ENCODE measurements at regions not wholly inside any gene's neighbourhood (a gene's known extent, or its start where the extent isn't known, plus 50 kb on each side); places are given as distances from the start of the nearest gene placed in this dataset.

DNA sequence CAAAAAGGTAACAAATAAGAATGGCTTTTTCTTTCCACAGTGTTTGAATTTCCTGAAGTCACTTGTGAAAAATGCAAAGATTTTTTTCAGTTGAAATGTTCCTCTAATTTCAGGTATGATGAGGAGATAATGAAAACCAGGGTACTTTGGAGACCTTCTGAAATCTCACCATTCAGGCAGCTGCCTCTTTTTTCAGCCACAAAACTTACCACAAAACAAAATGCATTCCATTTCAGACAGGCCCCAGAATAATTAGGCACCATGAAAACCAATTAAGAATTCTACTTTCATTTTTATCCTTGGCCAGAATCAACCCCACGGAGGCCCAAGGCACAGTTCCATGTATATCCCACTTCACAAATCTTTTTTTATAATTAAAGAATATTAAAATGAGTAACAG, 880.3 kb upstream of the ACVR2A start:
- no peak for FAIRE-seq
- TF ChIP-seq, protein P1, sequence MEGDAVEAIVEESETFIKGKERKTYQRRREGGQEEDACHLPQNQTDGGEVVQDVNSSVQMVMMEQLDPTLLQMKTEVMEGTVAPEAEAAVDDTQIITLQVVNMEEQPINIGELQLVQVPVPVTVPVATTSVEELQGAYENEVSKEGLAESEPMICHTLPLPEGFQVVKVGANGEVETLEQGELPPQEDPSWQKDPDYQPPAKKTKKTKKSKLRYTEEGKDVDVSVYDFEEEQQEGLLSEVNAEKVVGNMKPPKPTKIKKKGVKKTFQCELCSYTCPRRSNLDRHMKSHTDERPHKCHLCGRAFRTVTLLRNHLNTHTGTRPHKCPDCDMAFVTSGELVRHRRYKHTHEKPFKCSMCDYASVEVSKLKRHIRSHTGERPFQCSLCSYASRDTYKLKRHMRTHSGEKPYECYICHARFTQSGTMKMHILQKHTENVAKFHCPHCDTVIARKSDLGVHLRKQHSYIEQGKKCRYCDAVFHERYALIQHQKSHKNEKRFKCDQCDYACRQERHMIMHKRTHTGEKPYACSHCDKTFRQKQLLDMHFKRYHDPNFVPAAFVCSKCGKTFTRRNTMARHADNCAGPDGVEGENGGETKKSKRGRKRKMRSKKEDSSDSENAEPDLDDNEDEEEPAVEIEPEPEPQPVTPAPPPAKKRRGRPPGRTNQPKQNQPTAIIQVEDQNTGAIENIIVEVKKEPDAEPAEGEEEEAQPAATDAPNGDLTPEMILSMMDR (IDR thresholded peaks at IDR 0.05; ENCODE audit: insufficient read depth, low read length, severe bottlenecking), result no peak

DNA sequence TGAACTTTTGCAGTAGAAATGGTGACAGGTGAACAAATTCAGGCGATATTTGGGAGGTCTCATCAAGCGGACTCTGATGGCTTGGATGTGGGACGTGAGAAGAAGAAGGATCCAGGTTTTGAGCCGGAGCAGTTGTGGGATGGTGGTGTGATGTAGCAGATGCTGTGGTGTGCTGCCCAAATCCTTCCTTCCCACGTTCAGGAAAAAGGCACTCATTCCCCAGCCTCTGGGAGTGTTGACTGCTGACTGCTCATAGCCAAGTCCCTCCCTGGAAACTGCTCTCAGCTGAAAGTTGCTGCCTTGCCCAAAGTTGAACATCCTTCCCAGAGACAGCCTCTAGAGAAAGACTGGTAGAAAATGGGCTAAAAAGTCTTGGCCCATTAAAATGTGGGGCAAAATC, 890.3 kb upstream of the ACVR2A start:
- no peak overlapping the region for H3K4me3 ChIP-seq (ENCODE audit: low read depth, low read length)
- TF ChIP-seq, protein P1 (IDR thresholded peaks at IDR 0.05; ENCODE audit: insufficient read depth, low read length, severe bottlenecking), result no peak
- FAIRE-seq, result no peak
- no peaks in the 10 kb centered on the region for H3K27me3 ChIP-seq (ENCODE audit: control insufficient read depth, insufficient read depth, low read length)
- no peak for DNase-seq (ENCODE audit: low read depth)
- H3K36me3 ChIP-seq (ENCODE audit: control insufficient read depth, insufficient read depth, low read length), result no peaks in the 10 kb centered on the region

More for the DNA sequence above, 880.3 kb upstream of the ACVR2A start:
- H3K4me3 ChIP-seq (ENCODE audit: low read depth, low read length), result no peak overlapping the region
- no peak for DNase-seq (ENCODE audit: low read depth)
- no peaks in the 10 kb centered on the region for H3K27me3 ChIP-seq (ENCODE audit: control insufficient read depth, insufficient read depth, low read length)
- no peaks in the 10 kb centered on the region for H3K36me3 ChIP-seq (ENCODE audit: control insufficient read depth, insufficient read depth, low read length)

DNA sequence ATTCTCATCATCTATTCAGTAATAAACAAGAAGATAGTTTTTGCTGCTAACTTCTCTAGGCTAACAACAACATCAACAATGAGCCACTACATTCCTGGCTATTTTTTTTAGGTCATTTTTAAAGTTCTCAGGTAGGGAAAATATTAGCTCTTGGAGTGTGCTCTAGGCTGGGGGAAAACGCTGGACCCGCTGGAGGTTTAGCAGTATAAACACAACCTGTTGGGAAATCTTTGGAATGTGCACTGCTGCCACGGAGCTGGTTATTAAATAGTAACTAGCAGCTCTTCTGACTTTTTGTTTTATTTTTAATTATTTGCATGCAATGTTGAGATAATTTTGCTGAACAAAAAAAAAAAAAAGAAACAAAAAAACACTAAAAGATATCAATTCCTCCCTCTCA, 892.1 kb upstream of the ACVR2A start:
- FAIRE-seq (no peak), DNase-seq (ENCODE audit: low read depth) (no peak)
- TF ChIP-seq, protein P1 (IDR thresholded peaks at IDR 0.05; ENCODE audit: insufficient read depth, low read length, severe bottlenecking), result no peak
- H3K4me3 ChIP-seq (ENCODE audit: low read depth, low read length), result no peak overlapping the region
- no peaks in the 10 kb centered on the region for H3K27me3 ChIP-seq (ENCODE audit: control insufficient read depth, insufficient read depth, low read length)
- H3K36me3 ChIP-seq (ENCODE audit: control insufficient read depth, insufficient read depth, low read length), result no peaks in the 10 kb centered on the region

DNA sequence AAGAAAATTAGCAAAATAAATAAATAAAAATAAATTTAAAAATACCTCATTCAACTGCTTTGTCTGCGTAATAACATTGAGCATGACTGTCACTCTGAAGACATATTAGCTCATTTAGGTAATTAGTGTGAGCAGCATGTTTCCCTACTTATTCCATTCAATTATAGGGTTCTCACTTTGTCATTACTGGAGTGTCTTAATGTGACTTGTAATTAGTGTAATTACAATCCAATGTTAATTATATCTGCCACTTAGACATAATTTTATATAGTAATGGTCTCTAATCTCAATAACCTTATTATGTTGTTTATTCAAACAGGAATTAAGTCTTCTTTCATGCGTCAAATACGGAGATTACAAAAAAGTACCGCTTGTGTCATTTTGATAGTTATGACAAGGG, 893.9 kb upstream of the ACVR2A start:
- TF ChIP-seq, protein P1 (IDR thresholded peaks at IDR 0.05; ENCODE audit: insufficient read depth, low read length, severe bottlenecking), result no peak
- H3K36me3 ChIP-seq (ENCODE audit: control insufficient read depth, insufficient read depth, low read length), result no peaks in the 10 kb centered on the region

DNA sequence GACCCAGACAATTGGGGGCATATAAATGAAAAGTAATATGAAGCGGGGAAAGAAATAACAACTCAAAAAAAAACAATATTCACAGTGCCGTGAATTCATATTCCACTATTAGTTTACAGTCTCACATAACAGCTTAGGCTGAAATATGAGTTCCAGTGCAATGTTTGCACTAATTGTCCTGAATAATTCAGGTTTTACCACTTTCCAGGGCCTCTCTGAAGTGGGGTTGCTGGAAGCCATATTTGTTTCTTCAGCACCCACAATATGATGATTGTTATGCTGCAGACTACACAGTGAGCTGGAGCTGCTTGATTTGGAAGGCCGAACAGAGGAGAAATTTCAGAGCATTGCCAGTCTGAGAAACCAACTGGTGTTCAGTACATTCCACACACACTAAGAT, 894.5 kb upstream of the ACVR2A start:
- Histone ChIP-seq H3K27me3 (ENCODE audit: control insufficient read depth, insufficient read depth, low read length) (no peaks in the 10 kb centered on the region), H3K4me3 (ENCODE audit: low read depth, low read length) (no peak overlapping the region), H3K36me3 (ENCODE audit: control insufficient read depth, insufficient read depth, low read length) (no peaks in the 10 kb centered on the region)
- TF ChIP-seq, protein P1 (IDR thresholded peaks at IDR 0.05; ENCODE audit: insufficient read depth, low read length, severe bottlenecking), result no peak
- FAIRE-seq, result no peak
- DNase-seq (ENCODE audit: low read depth), result no peak

More for the DNA sequence above, 893.9 kb upstream of the ACVR2A start:
- DNase-seq (ENCODE audit: low read depth) (no peak), FAIRE-seq (no peak)
- no peak overlapping the region for H3K4me3 ChIP-seq (ENCODE audit: low read depth, low read length)
- H3K27me3 ChIP-seq (ENCODE audit: control insufficient read depth, insufficient read depth, low read length), result no peaks in the 10 kb centered on the region

DNA sequence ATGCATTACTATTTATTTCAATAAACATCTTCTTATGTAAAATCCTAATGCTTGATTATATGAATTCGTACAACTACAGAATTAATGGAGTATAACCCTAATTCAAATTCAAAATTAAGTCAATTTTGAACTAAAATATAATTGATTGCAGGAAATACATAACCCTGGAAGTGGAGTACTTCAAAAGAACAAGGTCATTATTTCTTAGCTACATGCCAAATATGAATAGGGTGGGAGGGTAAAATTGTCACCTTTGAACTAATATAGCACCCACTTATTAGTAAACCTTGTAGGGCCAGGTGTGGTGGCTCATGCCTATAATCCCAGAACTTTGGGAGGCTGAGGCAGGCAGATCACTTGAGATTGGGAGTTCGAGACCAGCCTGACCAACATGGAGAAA, 895.4 kb upstream of the ACVR2A start:
- Histone ChIP-seq H3K4me3 (ENCODE audit: low read depth, low read length) (no peak overlapping the region), H3K36me3 (ENCODE audit: control insufficient read depth, insufficient read depth, low read length) (no peaks in the 10 kb centered on the region), H3K27me3 (ENCODE audit: control insufficient read depth, insufficient read depth, low read length) (no peaks in the 10 kb centered on the region)
- TF ChIP-seq, protein P1 (IDR thresholded peaks at IDR 0.05; ENCODE audit: insufficient read depth, low read length, severe bottlenecking), result no peak
- FAIRE-seq (no peak), DNase-seq (ENCODE audit: low read depth) (no peak)

Measured in bronchial epithelial cell (primary cell).